ENCODE measurements at regions not wholly inside any gene's neighbourhood (a gene's known extent, or its start where the extent isn't known, plus 50 kb on each side); places are given as distances from the start of the nearest gene placed in this dataset.

GRCh38 chr17:51491416-51491815 is 231.1 kb downstream of the UTP18 start:
- DNase-seq (ENCODE audit: low read depth), result no peak

DNA sequence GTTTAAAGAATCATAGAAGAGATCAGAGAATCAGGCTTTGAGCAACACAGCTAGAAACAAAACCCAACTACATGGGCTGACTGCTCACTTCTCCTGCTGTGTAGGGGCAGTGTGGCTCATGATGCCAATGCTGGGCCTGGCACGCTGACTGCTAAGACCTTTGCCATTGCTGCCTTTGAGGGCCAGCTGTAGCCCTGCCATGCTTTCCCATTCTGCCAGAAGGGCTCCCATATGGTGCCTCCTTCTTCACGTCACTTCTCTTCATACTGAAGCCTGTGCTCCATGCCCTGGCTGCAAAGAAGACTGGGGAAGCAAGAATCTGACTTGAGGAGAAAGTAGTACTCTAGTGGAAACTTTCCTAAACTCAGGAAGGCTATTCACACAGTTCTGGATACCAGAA is 232.9 kb downstream of the UTP18 start:
- no peak for DNase-seq (ENCODE audit: low read depth)

DNA sequence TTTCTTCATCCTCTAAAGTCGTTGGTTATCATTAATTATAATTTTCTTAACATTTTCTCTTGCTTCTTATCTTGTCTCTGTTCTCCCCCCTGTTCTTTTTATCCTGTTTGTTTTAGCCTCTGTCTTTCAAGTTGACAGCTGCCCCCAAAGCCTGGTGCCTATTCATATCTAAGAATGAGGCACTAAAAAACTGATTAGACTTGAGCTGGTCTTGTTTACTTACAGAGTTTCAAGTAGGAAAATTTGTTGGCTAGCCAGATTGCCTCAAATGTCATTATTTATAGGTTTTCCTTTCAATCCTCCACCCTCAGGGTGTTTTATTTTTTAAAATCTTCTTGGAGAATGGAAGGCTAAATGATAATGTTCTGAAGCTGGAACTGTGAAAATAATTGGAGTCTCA is 236.0 kb downstream of the UTP18 start:
- DNase-seq (ENCODE audit: low read depth), result no peak

GRCh38 chr17:51499897-51500296 is 239.6 kb downstream of the UTP18 start:
- no peak for DNase-seq (ENCODE audit: low read depth)

- no peak for DNase-seq (ENCODE audit: low read depth)
Measured at GRCh38 chr17:51500454-51500853, 240.1 kb downstream of the UTP18 start.

- DNase-seq (ENCODE audit: low read depth), result no peak
Measured at GRCh38 chr17:51505450-51505849, 245.1 kb downstream of the UTP18 start.

DNA sequence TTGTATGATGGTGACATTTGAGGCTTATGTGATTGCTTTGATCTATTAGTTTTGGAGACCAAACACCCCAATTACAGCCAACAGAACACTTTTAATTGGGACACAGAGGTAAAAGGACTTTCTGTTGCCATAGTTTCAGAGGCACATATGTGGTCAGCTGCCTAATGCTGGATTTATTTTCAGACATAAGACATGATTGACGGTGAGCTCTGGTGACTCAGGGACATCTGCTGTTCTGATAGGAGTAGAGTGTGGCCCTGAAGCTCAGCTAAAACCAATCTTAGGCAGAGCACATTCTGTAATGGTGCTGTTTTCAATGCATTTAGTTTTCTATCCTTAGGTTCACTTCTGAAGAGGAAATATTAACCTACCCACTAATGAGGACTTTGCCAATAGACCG is 247.1 kb downstream of the UTP18 start:
- no peak for DNase-seq (ENCODE audit: low read depth)

GRCh38 chr17:51508048-51508447 is 247.7 kb downstream of the UTP18 start:
- no peak for DNase-seq (ENCODE audit: low read depth)

GRCh38 chr17:51510940-51511339 is 250.6 kb downstream of the UTP18 start:
- DNase-seq (ENCODE audit: low read depth), result no peak

DNA sequence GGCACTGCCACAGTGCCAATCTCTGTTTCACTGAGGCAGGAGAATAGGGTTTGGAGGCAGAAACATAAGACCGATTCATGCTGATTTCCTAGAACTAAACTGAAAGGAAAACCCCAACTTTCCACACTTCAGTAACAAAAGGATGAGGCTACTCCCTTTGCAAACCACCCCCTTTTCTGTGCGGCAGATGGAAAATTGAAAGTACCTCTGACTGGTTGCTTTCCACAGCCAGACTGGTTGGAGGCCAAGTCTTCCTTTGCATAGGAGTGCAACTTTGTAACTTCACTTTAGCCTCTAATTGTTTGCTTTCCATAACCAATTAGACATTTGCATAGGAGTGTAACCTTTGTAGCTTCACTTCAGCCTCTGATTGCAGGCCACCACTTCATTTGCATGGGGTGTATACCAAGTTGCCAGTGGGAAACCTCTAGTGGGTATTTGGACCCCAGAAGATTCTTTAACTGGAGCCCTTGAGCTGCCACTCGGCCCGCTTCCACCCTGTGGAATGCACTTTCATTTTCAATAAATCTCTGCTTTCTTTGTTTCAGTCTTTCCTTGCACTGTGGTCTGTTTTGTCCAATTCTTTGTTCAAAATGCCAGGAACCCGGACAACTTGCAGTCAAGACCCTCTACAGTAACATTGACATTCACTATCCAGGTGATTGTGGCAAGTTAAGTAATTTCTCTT is 252.0 kb downstream of the UTP18 start:
- no peak for DNase-seq (ENCODE audit: low read depth)

- no peak for DNase-seq (ENCODE audit: low read depth)
Measured at GRCh38 chr17:51516924-51517323, 256.6 kb downstream of the UTP18 start.

DNA sequence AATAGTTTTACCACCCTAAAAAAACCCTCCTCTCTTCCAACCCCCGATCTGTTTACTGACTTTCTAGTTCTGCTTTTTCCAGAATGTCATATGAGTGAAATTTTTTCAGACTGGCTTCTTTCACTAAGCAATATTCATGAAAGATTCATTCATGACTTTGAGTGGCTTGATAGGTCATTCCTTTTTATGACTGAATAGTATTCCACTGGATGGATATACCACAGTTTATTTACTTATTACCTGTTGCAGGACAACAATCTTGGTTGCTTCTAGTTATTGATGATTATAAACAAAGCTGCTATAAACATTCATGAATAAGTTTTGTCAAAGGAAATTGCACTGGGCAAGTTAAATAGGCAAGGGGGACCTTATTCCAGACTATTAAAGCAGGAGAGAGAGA is 264.2 kb downstream of the UTP18 start:
- no peak for DNase-seq (ENCODE audit: low read depth)

DNA sequence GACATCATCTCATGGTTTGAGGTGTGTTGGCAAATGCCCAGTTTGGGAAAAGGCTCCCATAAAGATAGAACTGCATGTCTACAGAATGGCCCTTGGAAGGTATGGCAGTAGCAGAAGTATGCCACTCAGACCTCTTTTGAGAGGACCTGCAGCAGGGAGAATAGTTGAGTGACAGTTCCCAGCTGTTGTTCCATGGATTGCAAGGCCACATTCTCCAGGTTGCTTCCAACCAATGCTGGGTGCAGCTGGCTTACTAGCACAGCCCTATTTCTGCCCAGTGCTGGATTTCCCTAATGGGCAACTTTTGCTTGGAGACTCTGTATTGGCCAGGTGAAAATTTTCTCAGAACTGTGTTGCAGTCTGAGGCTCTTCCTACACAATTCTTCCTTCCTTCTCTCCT is 266.2 kb downstream of the UTP18 start:
- no peak for DNase-seq (ENCODE audit: low read depth)

DNA sequence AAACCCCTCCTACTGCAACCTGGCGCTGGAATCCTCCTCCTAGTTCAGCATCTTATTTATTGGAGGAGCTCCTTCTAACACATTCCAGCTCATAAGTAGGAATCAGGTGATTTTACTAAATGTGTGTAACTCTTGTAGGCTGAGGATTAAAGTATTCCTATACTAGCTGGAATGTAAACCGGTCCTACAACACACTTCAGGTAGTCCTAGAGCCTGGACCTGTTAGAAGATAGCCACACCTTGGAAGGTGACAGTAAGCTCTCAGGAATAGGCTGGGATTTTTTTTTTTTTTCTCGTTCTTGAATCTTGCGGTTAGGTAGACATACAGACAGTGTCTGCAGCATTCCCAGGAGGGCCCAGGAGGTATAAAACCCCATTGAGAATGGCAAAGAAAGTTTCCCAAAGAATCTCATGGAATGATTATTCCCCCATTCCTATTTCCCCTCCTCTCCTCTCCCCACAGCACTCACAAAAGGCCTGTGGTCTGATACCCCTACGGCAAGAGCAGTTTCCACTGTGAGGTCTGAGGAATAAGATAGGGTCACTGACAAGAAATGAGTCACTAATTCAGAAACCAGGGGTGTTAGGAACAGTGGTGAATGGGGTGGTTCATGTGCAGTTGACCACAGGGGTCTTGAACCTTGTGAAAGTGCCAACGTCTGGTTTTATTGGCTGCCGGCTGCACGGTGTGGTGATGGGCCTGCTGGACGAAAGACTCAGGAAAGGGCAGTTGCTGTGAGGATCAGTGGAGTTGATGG is 267.1 kb downstream of the UTP18 start:
- no peak for DNase-seq (ENCODE audit: low read depth)

- DNase-seq (ENCODE audit: low read depth), result no peak
Measured at GRCh38 chr17:51528111-51528510, 267.8 kb downstream of the UTP18 start.

- no peak for DNase-seq (ENCODE audit: low read depth)
Measured at GRCh38 chr17:51533219-51533618, 272.9 kb downstream of the UTP18 start.

DNA sequence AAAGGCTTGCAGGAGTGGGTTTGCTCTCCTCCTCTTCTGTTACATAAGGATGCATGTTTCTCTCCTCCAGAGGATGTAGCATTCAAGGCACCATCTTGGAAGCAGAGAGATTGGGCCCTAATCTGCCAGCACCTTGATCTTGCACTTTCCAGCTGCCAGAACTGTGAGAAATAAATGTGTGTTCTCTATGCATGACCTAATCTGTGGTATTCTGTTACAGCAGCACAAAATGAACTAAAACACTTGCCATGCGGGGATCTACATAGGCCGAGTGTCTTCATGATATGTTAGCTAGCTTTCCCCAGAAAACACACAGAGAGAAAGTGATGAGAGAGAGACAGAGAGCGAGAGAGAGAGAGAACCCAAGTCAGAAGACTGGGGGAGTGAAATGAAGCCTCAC is 273.5 kb downstream of the UTP18 start:
- no peak for DNase-seq (ENCODE audit: low read depth)

- DNase-seq (ENCODE audit: low read depth), result no peak
Measured at GRCh38 chr17:51536627-51537026, 276.3 kb downstream of the UTP18 start.

GRCh38 chr17:51537996-51538550 is 277.7 kb downstream of the UTP18 start:
- no peak for DNase-seq (ENCODE audit: low read depth)

DNA sequence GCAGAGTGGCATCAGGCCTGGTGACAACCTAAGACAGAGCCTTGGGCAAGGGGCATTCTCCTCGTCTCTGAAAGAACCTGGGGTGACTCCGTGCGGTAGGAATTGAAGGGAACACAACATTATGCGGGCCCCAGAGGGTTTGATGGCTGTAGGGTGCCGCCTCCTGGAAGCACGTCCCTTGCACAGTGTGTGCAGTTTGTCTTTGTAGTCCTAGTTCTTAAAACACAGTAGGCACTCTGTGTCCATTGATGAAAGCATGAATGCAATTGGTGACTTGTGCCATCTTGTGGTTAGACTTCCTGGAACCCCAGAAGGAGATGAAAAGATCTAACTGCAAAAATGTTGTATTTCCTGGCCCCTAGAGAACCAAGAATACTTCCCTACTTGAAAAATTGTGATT is 279.8 kb downstream of the UTP18 start:
- no peak for DNase-seq (ENCODE audit: low read depth)

DNA sequence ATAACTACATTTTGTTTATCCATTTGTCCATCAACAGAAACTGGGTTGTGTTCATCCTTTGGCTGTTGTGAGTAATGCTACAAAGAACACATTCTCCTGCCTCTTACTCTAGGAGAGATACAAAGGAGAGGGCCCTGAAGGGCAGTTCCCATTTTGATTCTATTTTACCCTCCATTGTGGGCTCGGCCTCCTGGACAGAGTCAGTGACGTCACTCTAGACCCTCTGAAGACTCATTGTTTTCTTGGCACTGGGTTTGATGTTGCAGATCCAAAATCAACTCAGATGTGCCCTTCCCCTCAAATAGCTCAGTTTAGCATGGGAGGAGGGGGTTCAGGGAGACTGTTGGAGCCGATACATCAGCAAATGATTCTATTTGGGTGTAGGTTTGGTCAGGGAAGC is 280.9 kb downstream of the UTP18 start:
- DNase-seq (ENCODE audit: low read depth), result no peak

DNA sequence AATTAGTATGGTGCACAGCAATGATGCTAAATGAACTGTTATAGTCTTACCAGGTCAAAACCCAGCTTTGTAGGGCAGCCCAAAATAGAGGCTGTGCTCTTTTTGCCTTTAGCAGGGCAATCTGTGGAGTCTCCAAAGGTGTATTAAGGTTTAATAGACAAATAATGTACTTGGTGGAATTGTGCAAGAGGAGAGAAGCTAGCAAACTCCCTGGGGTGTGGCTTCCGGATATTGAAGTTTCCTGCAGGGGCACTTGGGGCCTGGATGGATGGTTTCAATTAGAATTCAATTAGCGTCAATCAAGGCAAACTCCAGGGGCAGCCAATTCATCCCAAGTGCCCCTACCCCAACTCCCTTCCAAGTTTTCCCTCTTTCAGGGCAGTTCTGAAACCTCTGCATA is 285.8 kb downstream of the UTP18 start:
- DNase-seq (ENCODE audit: low read depth), result no peak

GRCh38 chr17:51548125-51548524 is 287.8 kb downstream of the UTP18 start:
- DNase-seq (ENCODE audit: low read depth), result no peak

DNA sequence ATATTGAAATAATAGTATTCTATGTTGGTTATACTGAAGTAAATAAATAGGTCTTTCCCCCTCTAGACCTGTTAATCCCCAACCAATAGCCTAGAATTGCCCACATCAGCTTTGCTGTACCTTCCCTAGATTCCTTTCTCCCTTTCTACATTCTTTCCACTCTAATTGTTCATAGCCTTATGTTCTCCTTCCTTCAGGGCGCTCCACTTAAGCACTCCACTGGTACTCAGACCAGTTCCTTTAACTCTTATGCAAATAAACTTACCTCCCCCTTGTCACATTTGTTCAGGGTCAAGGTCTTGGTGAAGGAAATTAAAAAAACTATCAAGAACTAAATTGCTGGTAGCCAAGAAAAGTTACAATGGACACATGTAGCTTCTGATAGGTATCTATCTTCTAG is 294.8 kb downstream of the UTP18 start:
- no peak for DNase-seq (ENCODE audit: low read depth)

Data from GM04503 (cell line).